ENCODE measurements at regions not wholly inside any gene's neighbourhood (a gene's known extent, or its start where the extent isn't known, plus 50 kb on each side); places are given as distances from the start of the nearest gene placed in this dataset.

DNA sequence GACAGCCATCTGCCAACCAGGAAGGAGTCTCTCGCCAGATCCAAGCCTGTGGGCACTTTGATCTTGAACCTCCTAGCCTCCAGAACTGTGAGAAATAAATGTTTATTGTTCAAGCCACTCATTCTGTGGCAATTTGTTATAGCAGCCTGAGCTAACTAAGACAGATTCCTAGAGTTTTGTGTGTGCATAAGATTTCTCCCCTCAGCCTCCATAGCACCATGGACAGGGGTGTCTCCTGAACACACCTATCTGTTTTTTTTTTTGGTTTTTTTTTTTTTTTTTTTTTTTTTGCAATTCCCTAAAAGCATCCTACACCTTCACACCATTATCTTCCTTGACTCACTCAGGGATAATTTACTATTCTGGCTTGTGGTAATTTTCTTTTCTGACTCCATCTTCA lies 768.5 kb downstream of the NR2F2 start:
- TF ChIP-seq, protein P1, sequence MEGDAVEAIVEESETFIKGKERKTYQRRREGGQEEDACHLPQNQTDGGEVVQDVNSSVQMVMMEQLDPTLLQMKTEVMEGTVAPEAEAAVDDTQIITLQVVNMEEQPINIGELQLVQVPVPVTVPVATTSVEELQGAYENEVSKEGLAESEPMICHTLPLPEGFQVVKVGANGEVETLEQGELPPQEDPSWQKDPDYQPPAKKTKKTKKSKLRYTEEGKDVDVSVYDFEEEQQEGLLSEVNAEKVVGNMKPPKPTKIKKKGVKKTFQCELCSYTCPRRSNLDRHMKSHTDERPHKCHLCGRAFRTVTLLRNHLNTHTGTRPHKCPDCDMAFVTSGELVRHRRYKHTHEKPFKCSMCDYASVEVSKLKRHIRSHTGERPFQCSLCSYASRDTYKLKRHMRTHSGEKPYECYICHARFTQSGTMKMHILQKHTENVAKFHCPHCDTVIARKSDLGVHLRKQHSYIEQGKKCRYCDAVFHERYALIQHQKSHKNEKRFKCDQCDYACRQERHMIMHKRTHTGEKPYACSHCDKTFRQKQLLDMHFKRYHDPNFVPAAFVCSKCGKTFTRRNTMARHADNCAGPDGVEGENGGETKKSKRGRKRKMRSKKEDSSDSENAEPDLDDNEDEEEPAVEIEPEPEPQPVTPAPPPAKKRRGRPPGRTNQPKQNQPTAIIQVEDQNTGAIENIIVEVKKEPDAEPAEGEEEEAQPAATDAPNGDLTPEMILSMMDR (IDR thresholded peaks at IDR 0.05), result no peak

DNA sequence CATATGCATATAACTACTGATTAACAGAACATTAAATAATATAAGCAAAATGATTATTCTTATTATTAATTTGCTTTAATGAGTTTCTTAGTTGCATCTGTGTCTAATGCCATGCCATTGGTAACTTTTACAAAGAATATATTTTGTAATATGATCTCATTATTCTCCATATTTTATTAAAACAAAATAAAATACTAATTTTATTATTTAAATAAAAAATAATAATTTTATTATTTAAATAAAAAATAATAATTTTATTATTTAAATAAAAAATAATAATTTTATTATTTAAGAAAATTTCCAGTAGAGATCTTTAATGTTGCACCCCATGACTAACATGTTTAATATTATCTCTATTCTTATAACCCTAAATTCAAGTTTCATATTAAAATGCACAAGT lies 771.1 kb downstream of the NR2F2 start:
- TF ChIP-seq, protein P1 (IDR thresholded peaks at IDR 0.05), result no peak

DNA sequence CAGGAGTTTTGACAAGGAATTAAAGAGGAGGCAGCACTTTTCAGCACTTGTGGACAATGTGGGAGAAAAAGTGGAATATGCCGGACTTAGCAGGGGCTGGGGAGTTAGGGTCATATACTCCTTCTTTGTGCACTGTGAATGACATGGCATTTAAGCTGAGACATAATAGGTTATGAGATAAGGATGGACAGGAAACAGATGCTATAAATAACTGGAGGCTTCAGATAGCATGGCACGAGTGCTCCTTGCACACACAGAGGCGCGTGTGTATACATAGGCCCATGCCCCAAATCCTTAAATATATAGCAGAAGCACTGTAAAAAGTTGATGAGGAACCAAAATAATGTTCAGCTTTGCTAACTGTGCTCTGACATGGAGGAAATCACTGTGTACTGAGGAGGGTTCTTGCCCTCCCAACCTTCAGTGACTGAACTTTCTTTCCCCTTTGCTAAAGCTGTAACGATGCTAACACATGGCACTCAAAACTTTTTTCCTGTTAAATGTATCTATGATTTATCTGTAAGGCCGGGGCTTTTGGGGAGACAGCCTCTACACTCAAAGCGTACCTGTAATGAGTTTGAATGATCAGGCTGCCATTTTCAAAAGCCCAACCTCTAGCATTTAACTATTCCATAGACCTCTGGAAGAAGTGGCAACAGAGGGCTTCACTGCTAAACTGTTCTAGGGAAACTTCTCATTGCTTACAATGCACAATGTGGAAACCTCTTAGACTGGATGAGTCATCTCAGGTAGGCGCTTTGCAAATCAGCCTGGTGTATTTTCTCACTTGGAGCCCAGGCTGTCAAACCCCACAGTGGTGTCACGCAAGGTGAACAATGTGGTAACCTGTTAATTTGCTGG lies 784.6 kb downstream of the NR2F2 start:
- TF ChIP-seq, protein P1 (IDR thresholded peaks at IDR 0.05), result no peak

DNA sequence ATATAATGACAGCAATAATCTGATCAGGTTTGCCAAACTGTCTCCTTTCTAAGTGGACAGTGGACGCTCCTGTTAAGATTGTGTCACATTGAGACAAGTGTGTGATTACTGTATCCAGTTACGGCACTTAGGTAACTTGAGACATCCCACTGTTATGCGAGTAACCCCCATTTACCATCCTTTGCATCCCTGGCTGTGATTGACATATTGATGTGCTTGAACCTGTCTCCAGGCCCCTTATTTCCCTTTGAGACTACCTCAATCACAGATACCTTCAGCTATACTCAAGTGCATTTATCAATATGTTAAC lies 785.2 kb downstream of the NR2F2 start:
- TF ChIP-seq, protein P1 (IDR thresholded peaks at IDR 0.05), result no peak

DNA sequence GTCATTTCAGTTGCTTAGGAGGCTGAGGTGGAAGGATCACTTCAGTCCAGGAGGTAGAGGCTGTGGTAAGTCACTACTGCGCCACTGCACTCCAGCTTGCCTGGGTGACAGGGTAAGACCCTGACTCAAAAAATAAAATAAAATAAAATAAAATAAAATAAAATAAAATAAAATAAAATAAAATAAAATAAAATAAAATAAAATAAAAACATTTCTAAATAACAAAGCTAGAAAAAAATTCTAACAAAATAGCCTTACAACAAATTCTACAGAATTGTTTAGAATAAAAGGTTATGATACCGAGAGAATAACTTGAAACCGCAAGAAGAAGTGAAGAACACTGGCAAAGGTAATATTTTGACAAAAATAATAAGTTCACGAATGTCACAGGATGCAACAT lies 794.3 kb downstream of the NR2F2 start:
- TF ChIP-seq, protein P1 (IDR thresholded peaks at IDR 0.05), result no peak

DNA sequence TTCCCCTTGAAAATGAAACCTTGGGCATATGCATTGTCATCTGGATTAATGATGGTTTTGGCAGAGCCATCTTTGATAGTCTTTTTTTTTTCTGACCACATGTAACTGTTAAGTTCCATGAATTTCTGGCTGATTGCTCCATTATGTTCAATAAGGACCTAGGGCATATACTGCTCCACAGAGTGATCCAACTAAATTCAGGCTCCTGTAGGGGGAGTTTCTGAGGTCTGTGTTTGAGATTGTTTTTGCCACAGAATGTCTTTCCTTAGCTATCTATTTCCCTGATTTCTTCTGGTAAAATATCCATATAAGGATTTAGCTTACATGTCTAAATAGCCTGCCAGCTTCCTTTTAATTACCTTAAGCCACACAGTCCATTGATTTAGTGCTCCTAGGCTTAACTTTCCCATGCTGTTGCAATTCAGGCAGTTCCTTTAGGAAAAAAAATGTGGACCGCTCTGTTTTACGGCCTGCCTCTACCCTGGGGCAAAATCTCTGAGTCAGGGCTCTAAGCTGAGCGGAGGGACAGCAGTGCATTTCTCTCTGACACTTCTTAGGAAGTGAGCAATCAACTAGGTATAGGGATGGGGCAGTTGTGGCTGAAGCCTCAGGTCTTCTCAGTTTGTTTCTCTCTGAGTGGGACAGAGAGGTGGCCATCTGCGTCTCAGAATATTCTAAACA lies 796.2 kb downstream of the NR2F2 start:
- TF ChIP-seq, protein P1 (IDR thresholded peaks at IDR 0.05), result no peak

DNA sequence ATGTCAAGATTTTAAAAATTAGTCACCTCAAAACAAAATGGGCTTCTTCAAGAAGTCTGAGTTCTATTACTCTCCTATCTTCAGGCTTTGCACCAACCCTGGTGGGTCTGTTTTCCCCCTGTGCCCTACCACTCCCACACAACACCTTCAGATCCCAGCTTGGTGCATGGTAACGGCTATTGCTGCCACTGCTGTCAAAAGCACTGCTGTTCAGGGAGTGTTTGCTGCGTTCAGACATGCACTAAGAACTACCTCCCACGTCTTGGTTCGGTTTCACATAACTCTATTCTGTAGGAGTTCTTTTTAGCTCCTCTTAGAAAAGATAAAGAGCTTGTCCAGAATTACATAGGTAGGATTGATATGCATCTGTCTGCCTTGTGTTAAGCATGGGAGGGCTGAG lies 799.2 kb downstream of the NR2F2 start:
- TF ChIP-seq, protein P1 (IDR thresholded peaks at IDR 0.05), result no peak

All from LNCAP (cell line).